HEK293 (cell line): ENCODE measurements at regions not wholly inside any gene's neighbourhood (a gene's known extent, or its start where the extent isn't known, plus 50 kb on each side); places are given as distances from the start of the nearest gene placed in this dataset.

Experiments
- YY1 ChIP-seq: fragments of 450-650 bp; formaldehyde crosslinking; IDR thresholded peaks from 2 replicates; pipeline ENCODE4 v1.5.1; 2018; ENCODE audit warnings: missing biosample characterization, missing genetic modification characterization
- ZNF24 ChIP-seq: fragments of 450-650 bp; formaldehyde crosslinking; IDR thresholded peaks from 2 replicates; pipeline ENCODE4 v1.5.1; 2016; ENCODE audit warnings: missing biosample characterization, missing genetic modification characterization
- ZNF311 ChIP-seq: fragments of 450-650 bp; formaldehyde crosslinking; IDR thresholded peaks from 2 replicates; pipeline ENCODE4 v1.5.1; 2017; ENCODE audit warnings: missing biosample characterization, missing genetic modification characterization, borderline replicate concordance
- ZNF324 ChIP-seq: fragments of 450-650 bp; formaldehyde crosslinking; IDR thresholded peaks from 2 replicates; pipeline ENCODE4 v1.5.1; 2016; ENCODE audit warnings: missing biosample characterization, missing genetic modification characterization
- ZNF354C ChIP-seq: fragments of 450-650 bp; formaldehyde crosslinking; IDR thresholded peaks from 2 replicates; pipeline ENCODE4 v1.5.1; 2016; ENCODE audit warnings: missing biosample characterization, missing genetic modification characterization, low read depth, borderline replicate concordance
- TF ChIP-seq, protein P1 (sequence below): fragments of 450-650 bp; formaldehyde crosslinking; IDR thresholded peaks from 2 replicates; pipeline ENCODE4 v1.5.1; 2016; ENCODE audit warnings: missing biosample characterization, missing genetic modification characterization
- TF ChIP-seq, protein P2 (sequence below): fragments of 450-650 bp; formaldehyde crosslinking; IDR thresholded peaks from 2 replicates; pipeline ENCODE4 v1.5.1; 2016; ENCODE audit warnings: missing biosample characterization, missing genetic modification characterization

DNA sequence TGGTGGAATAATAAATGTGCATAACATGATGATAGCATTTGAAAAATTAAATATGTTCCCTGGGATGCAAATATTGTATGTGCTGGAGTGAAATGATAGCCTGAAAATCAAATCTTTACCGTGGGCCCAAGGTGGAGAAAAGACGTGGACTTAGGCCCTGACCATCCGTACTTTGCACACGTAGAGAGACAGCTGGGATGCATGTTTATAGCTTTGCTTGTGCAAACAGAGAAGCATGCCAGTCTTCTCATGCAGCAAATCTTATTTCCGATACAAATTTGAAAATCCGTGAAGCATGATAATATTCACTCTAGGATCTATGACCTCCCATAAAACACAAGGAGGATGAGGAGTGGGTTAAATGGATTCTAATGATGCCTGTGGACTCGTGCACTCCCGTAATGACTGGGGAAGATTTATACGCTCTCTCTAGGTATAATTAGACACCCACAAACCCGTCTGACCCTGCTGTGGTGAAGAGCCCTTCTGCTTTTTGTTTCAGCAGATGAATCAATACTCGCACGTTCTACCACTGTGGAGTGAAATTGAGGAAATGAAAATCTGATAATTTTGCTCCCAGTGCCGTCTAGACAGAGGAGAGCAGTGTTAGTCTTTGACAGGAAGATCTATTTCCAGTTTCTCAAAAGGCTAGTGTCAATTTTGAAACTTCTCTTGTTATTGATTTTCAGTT, 810.3 kb upstream of the SALL3 start:
- TF ChIP-seq, protein P1, sequence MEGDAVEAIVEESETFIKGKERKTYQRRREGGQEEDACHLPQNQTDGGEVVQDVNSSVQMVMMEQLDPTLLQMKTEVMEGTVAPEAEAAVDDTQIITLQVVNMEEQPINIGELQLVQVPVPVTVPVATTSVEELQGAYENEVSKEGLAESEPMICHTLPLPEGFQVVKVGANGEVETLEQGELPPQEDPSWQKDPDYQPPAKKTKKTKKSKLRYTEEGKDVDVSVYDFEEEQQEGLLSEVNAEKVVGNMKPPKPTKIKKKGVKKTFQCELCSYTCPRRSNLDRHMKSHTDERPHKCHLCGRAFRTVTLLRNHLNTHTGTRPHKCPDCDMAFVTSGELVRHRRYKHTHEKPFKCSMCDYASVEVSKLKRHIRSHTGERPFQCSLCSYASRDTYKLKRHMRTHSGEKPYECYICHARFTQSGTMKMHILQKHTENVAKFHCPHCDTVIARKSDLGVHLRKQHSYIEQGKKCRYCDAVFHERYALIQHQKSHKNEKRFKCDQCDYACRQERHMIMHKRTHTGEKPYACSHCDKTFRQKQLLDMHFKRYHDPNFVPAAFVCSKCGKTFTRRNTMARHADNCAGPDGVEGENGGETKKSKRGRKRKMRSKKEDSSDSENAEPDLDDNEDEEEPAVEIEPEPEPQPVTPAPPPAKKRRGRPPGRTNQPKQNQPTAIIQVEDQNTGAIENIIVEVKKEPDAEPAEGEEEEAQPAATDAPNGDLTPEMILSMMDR (tag by site-specific recombination), result no peak
- TF ChIP-seq YY1 (tag by site-specific recombination), result no peak
- TF ChIP-seq ZNF24, result no peak
- TF ChIP-seq, protein P2, sequence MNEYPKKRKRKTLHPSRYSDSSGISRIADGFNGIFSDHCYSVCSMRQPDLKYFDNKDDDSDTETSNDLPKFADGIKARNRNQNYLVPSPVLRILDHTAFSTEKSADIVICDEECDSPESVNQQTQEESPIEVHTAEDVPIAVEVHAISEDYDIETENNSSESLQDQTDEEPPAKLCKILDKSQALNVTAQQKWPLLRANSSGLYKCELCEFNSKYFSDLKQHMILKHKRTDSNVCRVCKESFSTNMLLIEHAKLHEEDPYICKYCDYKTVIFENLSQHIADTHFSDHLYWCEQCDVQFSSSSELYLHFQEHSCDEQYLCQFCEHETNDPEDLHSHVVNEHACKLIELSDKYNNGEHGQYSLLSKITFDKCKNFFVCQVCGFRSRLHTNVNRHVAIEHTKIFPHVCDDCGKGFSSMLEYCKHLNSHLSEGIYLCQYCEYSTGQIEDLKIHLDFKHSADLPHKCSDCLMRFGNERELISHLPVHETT (tag by site-specific recombination), result no peak
- no peak for TF ChIP-seq ZNF324 (tag by site-specific recombination)
- no peak for TF ChIP-seq ZNF311 (tag by site-specific recombination)
- TF ChIP-seq ZNF354C (tag by site-specific recombination), result no peak
